ENCODE measurements at regions not wholly inside any gene's neighbourhood (a gene's known extent, or its start where the extent isn't known, plus 50 kb on each side); places are given as distances from the start of the nearest gene placed in this dataset.

DNA sequence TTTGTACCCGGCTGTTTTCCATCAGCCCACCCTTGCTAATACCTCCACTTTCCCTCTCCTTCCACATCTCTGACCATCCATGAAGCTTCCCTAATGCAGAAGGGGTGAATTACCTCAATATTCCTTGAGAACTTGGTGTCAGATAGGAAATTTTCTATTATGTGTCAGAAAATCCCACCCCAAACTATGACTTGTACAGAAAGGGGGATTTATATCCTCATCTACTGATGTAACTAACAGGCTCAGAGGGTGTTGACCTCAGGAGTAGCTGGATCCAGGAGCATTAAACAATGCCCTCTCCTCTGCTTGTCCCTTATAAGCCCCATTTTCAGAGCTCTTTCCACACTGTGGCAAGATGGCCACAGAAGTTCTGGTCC, 242.8 kb upstream of the TLE3 start:
- DNase-seq: no peak

DNA sequence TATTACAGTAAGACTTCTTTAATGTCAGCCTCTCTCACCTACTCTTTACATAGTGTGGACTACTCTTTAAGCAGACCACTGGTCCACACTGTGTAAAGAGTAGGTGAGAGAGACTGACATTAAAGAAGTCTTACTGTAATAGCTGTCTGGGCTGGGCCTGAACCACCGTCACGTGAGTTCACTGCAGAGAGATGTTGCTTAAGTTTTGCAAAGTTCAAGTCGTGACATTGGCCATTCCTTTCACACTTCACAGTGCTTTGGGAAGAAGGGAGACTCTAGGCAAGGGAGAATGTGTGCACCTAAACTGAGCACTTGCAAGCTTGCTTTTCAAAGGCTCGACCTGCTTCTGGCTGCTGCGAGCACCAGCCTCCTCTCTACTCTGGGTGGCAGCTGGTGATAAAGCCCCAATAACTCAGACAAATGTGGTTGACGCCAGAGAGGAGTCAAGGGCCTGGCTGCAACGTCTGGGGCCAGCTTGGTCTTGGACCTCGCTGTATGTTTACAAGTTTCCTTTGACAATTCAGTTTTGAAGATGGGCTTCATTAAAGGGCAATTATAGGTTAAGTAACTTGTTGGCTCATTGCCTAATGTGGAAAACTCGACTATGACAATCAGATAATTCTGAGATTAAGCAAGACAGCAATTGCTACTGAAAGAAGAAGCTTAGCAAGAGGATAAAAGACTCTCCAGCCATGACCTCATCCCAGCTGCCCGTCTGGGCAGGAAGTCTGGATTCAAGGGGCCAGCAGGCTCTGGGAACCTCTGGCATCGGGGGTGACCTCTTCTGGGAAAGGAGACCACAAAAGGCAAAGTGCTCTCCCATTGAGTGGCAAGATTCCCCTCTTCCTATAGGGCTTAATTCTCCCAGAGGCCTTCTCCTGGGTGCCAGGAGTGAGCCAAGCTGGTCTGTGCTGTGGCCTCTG, 242.1 kb upstream of the TLE3 start:
- DNase-seq: peak; percentile 85

DNA sequence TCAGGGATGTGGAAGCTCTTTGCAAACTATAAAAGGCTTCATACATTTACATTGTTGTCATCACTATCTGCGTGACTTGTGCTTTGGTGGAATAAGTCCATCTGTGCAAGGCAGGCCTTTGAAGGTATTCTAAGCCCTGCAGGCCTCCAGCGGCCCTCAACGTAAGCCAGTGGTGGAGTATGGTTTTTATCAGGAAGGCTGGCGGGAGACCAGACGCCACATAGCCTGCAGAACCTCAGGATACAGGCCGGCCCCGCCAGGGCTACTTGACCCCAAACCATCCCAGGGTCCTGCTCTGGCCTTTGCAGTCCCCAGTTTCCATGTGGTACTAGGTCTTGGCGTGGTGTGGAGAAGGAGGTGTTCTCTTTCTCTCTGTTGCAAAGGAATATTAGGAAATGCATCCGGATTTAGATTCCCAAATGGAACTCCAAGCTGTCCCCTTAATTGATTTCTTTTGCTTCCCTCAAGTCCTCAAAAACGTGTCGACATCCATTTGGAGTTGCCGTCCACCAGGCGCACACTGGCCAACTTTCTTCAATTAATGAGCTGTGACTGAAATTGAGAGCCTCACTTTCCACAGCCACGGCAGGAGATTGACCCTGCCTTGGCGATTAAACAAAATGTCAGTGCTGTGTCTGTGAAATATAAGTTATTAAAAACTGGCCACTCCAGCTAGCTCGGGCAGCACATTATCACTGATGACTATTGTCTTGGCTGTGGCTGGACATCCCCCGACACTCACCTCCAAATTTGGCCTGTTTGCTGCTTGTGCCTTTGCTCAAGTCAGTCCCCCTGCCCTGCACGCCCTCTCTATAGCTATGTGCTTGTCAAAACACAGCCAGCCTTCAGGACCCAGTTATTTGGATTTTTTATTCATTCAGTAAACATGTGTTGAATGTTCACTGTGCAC, 239.8 kb upstream of the TLE3 start:
- no peak for DNase-seq

DNA sequence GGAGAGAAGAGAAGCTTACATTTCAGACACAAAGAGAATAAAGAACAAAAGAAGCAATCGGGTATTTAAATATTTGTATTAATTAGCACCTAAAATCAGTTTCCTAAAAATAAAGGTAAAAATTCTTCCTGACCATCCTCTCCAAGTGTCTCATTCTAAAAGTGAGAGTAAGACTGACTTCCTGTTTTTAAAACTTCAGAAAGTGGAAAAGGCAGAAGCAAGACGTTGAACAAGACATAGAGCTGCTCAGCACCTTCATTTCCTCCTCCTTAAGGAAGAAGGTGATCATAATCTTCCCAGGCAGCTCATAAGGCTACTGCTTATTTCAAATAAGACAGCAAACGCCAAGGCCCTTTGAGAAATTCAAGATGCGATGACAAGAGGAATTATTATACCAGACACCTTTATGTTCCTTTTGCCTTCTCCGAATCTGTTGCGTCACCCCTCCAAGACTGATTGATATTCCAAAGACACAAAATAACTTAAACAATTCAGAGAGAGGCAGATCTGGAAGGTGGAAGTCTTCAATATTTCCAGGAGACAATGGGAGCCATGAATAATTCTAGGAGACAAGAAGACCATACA, 238.8 kb upstream of the TLE3 start:
- DNase-seq: no peak

DNA sequence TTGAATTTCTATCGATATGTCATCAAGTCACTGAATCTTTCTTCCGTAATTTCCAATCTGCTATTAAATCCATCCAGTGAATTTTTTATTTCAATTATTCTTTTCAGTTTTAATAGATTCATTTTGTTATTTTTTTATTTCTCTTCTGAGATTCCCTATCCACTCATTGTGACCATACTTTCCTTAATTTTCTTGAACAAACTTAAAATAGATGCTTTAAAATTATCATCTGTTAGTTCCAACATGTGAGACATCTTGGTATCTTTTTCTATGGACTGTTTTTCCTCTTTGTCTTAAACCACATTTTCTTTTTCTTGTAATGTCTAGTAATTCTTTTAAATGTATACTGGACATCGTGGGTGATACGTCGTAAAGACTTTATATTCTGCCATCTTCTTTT, 236.6 kb upstream of the TLE3 start:
- no peak for DNase-seq

DNA sequence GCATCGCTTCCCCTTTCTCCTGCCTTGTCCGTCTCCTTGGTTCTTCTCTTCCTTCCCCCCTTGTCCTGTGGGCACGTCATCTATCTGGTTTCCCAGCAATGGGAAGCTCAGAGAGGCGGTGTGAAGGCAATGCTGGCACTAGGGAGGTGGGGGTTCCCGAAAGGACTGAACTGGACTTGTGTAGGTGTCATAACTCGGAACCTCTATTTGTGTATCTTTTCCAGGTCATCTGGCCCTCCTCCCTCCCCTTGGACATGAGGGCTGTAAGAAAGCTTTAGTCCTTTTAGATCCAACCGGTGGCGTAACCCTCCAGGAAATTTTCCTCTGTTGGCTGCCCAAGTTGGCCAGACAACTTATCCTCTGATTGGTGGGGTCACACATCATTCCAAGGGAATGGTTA, 231.5 kb upstream of the TLE3 start:
- DNase-seq: no peak

DNA sequence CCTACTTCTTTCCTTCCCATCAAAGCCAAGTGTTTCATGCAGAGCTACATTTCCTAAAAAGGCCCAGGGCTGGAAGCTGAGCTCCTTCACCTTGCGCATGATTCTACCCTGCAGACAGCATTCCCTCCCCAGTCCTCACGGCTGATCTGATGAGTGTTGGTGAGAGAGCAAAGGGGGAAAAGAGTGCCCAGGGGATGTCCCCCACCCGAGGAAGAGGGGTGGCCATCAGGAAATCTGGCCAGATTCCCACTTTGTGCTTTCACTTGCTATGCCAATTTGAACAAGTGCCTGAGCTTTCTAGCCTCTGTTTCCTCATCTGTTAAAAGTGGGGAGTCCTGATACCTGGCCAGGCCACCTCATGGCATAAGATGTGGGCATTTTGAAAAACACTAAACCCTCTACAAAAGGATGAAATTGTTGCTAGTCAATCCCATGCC, 231.0 kb upstream of the TLE3 start:
- DNase-seq: no peak

DNA sequence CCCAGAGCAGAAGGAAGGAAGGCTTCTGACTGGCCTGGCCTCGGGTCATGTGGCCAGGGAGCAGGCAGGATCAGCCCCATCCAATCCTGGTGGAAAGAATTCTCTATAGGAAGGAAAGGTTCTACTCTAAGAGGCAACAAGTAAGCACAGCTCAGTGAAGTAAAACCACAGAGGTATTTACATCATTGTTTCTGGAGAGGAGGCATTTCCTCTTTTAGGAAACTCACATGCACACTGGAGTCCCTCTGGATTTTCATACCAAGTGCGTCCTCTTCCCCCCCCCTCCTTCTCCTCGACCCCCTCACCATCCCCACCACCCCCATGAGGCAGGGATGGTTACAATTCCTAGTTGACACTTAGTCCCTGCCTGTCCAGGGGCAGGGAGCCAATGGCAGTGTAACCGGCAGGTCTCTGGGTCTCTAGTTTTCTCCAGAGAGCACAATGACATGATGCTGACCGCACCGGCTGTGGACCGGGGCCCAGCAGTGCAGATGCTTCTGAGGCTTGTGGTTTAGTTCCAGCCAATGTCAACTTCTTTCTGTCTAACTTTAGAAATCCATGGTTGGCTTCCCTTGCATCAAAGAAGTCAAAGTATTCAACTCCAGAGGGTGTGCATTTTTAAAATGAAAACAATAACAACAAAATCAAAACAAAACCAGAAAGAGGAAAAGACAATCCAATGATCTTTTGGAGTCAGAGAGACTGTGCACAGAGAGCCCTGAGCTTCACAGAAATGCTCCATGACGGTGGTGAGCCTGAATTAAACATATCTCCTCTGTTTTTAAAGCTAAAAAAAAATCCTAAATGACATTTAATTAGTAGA, 230.3 kb upstream of the TLE3 start:
- no peak for DNase-seq

DNA sequence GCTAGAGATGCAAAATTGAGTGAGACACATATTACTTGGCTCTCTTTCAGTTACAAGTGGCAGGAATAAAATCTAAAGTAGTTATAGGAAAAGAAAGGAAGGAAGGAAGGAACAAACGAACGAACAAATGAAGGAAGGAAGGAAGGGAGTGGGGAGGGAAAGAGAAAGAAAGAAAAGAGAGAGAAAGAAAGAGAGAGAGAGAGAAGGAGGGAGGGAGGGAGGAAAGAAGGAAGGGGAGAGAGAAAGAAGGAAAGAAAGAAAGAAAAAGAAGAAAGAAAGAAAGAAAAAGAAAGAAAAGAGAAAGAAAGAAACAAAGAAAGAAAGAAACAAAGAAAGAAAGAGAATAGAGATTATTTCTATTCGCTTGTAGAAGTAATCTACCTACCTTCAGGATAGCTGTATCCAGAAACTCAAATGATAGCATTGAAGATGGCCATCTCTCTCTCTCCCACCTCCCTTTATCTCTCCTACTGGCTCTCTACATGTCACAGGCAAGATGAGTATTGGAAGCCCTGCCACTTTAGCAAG, 229.7 kb upstream of the TLE3 start:
- no peak for DNase-seq

DNA sequence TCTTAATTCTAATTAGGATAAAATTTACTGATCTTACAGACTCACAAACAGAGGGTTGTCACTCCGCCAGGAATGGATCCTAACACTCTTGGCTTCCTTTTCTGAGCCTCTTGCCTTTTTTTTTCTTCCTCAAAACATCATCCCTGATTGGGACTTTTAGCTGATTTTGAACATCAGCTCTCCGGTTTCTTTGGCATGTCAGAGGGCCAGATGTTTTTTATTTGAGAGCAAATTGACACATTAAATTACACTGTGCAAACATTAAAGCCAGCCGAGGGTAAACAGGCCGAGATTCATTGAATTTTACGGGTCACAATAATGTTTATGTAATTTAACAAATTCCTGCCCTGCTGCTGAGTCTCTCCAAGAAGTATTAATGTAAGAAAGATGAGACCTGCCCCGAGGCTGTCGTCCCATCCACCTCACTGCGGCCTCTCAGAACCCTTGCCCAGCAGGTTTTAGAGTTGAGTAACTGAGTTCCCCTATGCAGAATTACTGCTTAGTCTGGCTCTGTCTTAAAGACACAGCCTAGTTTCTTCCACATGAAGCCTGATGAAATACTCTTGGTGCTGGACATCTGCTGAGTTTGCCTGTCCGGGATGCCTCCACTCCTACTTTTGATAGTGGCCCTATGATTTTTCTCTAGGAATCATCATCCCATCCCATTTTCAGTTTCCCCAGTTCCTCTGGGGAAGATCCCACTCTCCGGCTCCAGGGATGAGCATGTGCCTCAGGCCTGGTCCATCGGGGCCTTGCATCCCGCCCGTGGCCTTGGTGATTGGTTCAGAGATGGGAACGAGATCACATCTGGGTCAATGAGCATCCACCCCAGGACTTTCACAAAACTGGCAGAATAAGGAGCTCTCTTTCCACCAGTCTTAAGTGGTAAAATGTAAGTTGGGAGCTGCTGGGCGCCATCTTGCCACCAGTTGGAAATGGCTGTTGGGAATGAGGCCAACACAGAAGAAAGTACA, 226.6 kb upstream of the TLE3 start:
- peak; percentile 94 for DNase-seq

DNA sequence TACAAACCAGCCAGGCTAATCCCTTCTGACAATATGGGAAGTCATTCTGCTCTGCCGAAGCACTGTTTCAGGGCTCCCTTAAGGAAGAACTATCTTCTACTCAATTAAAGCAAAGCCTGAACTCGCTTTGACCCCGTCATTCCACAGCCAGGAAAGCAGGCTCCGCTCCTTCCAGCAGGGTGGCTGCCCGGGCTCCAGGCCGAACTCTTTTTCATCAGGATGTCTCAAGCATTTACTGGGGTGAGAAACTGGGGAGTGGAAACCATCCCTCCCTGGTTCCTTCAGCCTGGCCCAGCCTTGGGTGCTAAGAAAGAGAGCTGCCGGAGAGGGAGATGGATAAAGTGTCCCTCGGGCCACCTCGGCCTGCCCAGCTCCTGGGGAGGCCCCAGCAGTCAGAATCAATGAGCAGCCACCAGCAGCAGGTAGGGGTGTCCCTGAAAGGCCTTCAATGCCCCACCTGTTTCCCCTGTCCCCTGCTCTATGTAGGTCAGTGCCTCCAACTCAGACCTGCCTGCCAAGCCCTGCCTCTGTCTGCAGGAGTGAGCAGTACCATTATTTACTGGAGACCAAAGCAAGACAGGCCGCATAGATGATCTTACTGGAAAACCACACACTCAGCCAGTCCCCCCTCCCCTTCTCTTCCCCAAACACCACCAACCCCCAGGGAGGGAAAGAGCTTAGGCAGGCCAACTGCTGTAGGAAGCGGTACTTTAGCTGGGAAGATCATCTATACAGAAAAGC, 225.6 kb upstream of the TLE3 start:
- peak; percentile 78 for DNase-seq

DNA sequence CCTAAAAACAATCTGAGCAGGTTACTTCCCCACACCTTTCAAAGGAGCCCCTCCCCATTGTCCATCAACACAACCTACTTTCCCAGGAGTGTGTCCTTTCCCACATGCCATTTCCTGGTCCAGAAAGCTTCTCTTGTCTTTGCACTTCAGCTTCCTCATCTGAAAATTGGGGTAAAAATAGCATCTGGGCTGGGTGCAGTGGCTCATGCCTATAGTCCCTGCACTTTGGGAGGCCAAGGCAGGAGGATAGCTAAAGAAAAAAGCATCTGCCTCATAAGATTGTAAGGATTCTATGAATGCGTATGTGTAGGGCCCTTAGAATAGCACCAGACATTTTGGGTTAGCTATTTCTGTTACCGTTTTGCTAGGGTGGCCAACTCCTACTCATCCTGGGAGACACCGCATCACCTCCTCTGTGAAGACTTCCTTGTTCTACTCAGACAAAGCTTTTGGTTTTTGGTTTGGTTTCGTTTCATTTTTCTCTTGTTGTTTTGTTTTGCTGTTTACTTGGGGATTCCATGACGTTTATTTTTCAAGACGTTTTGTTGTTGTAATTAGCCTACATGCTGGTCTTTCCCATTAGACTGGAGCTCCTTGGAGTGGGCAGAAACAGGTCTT, 224.4 kb upstream of the TLE3 start:
- DNase-seq: no peak

DNA sequence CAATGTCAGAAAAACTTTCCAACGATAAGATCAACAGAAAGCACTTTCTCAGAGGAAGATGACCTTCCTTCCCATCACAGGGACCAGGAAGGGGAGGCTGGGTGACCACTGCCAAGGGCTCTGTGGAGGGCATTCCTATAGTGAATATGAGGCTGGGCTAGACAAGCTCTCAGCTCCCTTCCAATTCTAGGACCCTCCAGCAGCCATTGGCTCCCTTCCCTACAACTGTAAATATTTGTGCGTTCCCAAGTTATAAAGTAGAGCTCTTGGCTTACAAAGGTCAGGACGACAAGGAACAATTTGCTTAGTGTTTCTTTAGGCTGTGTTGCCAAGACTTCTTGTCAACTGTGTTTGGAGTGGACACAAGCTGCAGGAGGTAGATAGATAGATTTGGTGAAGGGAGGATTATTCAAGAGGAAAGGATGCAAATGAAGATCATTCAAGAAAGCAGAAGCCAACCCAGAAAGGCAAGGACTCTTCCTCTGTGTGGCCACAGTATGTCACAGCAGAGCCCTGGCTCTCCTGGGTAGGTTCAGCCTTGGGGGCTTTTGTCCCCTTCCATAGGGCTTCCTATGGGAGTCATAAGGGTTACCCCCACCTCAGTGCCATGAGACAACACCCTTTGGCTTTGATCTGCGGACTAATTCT, 223.6 kb upstream of the TLE3 start:
- DNase-seq: no peak

DNA sequence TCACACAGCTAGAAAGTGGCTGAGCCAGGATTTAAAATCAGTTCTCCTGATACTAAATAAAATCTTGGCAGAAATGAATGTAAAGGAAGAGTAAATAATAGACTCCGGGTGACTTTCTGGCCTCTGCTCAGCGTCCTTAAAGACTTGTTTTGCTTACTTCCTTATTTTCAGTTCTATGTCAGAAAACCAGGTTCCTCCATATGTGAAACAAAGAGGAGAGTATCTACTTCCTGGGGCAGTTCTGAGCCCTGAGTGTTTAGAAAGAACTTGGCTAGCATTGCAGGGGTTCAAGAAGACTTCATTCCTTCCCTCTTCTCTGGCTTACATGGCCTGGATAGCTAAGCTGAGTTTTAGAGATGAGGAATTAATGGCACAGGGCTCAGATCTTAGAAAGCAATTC, 222.8 kb upstream of the TLE3 start:
- DNase-seq: no peak

DNA sequence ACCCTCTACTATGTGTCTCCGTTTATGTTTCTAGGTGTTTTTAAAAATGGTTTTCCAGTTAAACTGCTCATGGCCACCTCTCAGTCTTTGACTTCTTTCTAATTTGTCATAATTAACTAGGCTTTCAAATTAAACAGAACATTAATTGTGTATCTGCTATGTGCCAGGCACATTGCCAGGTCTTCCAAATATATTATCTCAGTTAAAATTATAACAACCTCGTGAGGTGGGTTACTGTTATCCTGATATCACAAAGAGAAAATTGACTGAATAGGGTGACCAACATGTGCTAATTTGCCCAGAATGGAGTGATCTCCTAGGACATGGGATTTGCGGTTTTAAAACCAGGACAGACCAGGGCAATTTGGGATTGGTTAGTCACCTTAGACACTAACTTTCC, 222.4 kb upstream of the TLE3 start:
- DNase-seq: no peak

DNA sequence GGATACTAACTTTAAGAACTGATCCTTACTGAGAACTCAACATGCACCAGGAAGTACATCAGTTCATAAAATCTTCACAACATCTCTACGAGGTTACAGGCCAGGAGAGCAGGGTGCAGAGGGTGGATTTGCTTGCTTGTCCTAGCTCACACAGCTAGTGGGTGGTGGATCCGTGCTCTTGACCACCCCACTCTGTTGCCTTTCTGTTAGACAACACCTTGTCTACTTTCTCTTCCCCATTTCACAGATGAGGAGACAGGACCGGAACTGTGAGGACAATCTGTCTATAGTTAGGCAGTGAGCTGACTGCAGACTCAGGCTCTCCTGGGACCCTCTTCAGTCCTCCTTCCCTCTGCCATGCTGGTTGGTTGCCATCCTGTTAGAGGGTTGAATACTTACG, 221.7 kb upstream of the TLE3 start:
- no peak for DNase-seq

DNA sequence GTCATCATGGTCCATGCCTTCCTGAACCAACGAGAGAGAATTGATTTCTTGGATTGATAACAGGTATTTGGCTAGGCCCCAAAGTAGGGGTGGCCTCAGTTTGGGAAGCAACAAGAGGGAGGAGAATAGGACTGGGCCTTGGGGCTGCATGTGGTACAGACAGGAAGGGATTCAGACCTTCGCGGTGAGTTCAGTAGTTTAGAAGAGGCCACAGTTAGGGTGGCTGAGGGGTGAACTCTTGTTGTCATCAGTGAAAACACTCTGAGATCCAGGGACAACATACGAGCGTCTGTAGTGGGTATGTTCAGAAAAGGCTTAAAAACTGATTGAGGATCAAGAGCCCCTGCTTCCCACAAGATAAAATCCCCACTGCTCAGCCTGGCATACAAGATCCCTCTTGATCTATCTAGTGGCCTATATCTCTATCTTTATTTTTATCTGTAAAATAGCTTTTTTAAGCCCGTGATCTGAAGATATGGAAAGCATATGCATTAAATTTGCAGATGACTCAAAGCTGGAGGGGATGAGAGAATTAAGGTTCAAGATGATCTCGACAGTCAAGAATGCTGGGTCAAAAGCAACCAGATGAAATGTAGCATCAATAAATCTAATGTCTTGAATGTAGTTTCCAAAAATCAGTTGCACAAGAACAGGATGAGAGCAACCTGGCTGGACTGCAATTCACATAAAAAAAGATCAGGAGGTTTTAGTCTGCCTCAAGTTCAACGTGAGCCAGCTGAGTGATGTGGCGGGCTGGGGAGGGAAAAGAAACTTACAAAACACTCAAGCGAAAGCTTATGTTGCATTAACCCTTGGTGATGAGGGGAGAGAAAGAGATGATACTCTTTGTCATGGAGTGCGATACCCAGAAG, 221.1 kb upstream of the TLE3 start:
- DNase-seq: no peak

DNA sequence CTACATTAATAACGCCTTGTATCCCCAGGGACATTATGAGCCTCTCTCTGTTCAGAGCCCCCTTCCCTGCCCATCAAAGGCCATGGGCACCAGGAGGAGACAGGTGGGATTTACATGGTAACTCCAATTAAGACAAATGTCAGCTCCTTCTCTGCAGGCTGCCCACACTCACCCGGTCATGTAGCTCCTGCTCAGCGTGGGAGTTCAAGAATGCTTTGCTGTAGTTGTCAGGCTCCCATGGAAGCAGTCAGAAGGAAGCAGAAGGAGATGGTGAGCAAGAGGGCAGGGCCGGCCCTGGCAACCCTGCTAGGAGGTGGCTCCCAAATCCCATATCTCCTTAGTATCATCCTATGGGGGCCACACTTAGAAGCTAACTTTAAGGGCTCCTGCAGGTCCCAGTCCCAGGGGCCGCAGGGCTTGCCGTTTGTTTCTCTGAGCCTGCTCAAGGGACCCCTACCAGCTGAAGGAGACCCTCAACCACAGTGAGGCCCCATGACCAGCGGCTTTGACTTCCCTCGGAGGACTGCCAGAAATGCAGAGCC, 218.4 kb upstream of the TLE3 start:
- DNase-seq: no peak
